ENCODE measurements at regions not wholly inside any gene's neighbourhood (a gene's known extent, or its start where the extent isn't known, plus 50 kb on each side); places are given as distances from the start of the nearest gene placed in this dataset.
"Not testable (repeated sequence)": the region's sequence is repeated elsewhere in the genome, so short reads cannot be mapped to it uniquely, and the experiment has no call there.

DNA sequence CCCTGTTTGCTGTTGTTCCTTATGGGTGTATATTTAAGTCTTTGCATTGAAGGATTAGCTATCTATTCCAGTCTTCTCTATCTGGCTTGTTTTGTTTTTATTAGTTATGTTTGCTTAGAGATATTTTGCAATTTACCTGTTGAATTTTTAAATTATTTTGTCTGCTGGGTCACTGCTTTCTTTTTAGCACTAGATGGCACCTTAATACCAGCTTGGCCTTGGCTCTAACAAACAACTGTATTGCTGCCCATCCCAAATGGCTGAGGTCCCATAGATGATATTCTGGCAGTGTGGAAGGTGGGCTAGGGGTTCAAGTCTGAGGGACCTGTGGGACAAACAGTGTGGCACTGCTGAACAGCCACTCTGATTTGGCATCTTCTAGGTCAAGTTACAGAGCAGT, 144.0 kb upstream of the FBXO33 start:
- no peak overlapping the region for H3K4me3 ChIP-seq (ENCODE audit: low read length)
- no peak for DNase-seq (ENCODE audit: low read depth, low spot score)

GRCh38 chr14:39568809-39569538, 136.7 kb upstream of the FBXO33 start:
- no peak overlapping the region for H3K4me3 ChIP-seq (ENCODE audit: low read length)
- no peak for DNase-seq (ENCODE audit: low read depth, low spot score)

DNA sequence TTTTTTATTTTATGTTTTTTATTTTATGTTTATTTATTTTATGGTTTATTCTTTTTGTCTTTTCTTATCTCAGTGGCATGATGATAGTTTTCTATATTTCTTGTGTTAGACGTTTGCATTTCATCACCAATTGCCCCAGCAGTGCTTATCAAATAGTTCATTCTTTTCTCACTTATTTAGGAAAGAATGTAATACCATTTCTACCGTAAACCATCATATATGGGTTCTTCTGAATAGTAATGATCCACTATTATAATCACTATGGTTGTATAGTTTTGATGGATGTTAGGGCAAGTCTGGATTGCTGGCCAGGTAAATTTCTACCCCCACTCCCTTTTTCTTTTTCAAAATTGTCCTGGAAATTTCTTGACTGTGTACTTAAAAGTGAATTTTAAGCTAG, 134.6 kb upstream of the FBXO33 start:
- H3K4me3 ChIP-seq (ENCODE audit: low read length): no peak overlapping the region
- no peak for DNase-seq (ENCODE audit: low read depth, low spot score)

GRCh38 chr14:39563361-39563760, 131.1 kb upstream of the FBXO33 start:
- H3K4me3 ChIP-seq (ENCODE audit: low read length): no peak overlapping the region
- no peak for DNase-seq (ENCODE audit: low read depth, low spot score)

- no peak for DNase-seq (ENCODE audit: low read depth, low spot score)
- H3K4me3 ChIP-seq (ENCODE audit: low read length): no peak overlapping the region
Measured at GRCh38 chr14:39562175-39562574, 129.9 kb upstream of the FBXO33 start.

DNA sequence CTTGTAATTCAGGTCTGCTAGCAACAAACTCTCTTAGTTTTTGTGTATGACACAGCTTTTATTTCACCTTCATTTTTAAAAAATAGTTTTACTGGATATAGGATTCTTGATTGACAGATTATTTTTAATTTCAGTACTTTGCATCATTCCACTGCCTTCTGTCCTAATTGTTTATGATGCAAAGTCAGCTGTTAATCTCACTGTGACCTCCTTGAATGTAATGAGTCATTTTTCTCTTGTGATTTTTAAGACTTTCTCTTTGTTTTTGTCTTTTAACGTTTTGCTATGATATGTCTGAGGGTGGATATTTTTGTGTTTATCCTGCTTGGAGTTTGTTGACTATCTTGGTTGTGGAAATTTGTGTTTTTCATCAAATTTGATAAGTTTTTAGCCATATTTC, 126.3 kb upstream of the FBXO33 start:
- H3K4me3 ChIP-seq (ENCODE audit: low read length): no peak overlapping the region
- DNase-seq (ENCODE audit: low read depth, low spot score): no peak

DNA sequence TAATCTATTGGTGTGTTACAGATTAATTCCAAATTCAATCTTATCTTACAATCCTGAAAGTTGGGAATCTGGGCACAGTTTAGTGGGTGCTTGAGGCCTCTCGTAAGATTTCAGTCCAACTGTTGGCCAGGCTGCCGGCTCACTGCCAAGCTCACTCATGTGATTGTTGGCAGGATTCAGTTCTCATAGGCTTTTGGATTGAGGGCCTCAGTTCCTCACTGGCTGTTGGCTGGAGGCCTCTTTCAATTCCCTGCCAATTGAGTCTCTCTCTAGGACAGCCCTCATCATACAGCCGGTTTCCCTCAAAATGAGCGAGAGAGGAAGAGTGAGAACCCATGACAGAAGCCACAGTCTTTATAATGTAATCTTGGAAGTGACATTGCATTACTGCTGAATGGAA, 123.5 kb upstream of the FBXO33 start:
- no peak overlapping the region for H3K4me3 ChIP-seq (ENCODE audit: low read length)
- DNase-seq (ENCODE audit: low read depth, low spot score): no peak

- H3K4me3 ChIP-seq (ENCODE audit: low read length): no peak overlapping the region
- no peak for DNase-seq (ENCODE audit: low read depth, low spot score)
Measured at GRCh38 chr14:39554576-39554975, 122.3 kb upstream of the FBXO33 start.

DNA sequence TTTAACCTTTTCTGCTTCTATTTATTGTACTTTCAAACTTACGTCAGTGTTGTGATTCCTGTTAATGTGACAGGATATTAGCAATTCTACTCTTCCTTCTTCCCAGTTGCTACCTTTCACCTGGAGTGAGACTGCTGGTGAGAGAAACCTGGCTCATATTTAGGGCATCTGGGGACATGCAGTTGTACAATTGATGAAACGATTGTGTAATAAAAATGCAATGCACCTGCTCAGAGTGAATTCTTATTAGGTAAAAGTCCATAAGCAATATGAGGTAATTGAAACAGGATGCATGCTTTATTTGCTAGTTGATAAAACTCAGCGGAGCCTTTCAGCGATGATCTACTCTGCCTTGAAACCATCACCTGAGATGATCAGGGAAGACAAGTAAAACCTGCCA, 116.1 kb upstream of the FBXO33 start:
- no peak overlapping the region for H3K4me3 ChIP-seq (ENCODE audit: low read length)
- DNase-seq (ENCODE audit: low read depth, low spot score): no peak

GRCh38 chr14:39547845-39548244, 115.6 kb upstream of the FBXO33 start:
- H3K4me3 ChIP-seq (ENCODE audit: low read length): no peak overlapping the region
- no peak for DNase-seq (ENCODE audit: low read depth, low spot score)

DNA sequence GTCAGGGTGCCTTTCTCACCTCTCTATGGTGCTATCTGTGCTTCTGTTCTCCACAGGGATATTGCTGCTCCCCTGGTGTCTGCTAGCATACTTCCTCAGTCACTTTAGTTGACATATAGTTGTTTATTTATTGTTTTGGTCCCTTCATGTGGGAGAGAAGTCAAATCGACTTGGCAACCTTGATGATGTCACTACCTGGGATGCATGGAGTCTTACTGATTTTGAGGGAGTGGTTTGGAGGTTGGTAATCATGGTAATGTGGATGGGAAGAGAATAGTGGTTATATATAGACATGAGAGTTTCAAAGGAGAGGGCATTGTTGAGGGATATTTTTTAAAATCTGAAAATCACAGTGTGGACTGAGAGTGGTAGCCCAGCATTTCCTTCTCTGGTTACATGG, 73.6 kb upstream of the FBXO33 start:
- no peak for DNase-seq (ENCODE audit: low read depth, low spot score)

DNA sequence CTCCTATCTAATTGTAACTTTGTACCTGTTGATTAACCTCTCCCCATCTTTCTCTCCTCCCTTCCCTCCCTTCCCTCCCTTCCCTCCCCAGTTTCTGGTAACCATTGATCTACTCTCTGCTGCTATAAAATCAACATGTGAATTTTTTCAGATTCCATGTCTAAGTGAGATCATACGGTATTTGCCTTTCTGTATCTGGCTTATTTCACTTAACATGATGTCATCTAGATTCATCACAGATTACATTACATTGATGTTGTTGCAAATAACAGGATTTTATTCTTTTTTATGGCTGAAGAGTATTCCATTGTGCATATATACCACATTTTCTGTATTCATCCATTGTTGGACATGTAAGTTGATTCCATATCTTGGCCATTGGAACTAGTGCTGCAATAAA, 68.0 kb upstream of the FBXO33 start:
- no peak for DNase-seq (ENCODE audit: low read depth, low spot score)
- H3K4me3 ChIP-seq (ENCODE audit: low read length): no peak overlapping the region

More for the DNA sequence above, 73.6 kb upstream of the FBXO33 start:
- H3K4me3 ChIP-seq (ENCODE audit: low read length): no peak overlapping the region

GRCh38 chr14:39499514-39499913, 67.3 kb upstream of the FBXO33 start:
- no peak overlapping the region for H3K4me3 ChIP-seq (ENCODE audit: low read length)
- DNase-seq (ENCODE audit: low read depth, low spot score): no peak

- H3K4me3 ChIP-seq (ENCODE audit: low read length); DNase-seq (ENCODE audit: low read depth, low spot score): not testable (repeated sequence)
Measured at GRCh38 chr14:39497677-39498076, 65.4 kb upstream of the FBXO33 start.

GRCh38 chr14:39492267-39492666, 60.0 kb upstream of the FBXO33 start:
- H3K4me3 ChIP-seq (ENCODE audit: low read length): no peak overlapping the region
- DNase-seq (ENCODE audit: low read depth, low spot score): no peak

DNA sequence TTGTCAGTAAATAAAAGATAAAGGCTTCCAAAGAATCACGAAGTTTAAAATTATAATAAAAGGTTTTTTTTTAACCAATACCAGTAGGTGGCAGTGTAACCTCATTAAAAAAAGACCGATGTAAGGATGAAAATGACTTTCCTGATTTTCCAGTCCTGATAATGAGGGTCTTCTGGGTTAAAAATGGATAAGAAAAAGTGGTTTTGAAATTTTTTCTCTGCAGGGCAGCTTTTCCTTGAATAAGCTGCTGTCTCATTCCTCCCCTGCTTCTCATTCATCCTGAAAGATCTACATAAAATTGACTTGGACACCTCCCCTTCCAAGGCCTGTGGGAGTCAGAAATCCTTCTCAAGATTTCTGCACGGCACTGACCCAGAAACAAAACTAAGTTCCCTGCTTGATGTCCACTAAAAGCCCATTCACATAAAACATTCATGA, 58.9 kb upstream of the FBXO33 start:
- peak; percentile 27 for DNase-seq (ENCODE audit: low read depth, low spot score)
- H3K4me3 ChIP-seq (ENCODE audit: low read length): no peak overlapping the region

DNA sequence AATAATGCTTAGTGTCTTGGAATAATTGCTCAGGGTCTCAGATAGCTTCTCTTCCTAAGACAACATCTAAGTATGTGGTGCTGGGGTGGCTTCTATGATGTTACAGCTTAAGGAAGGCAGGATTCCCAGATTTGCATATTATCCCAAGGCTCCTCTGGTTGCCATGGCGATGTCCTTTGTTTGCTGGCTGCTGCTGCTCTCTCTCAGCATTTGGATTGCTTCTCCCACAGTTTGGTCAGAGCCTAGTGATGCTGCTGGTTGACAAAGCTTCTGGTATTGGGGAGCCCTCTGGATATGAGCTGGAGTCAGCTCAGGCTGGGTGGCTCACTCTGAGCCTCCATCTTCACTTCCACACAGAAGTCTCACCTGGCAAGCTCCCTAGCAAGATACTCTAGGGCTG, 56.4 kb upstream of the FBXO33 start:
- no peak overlapping the region for H3K4me3 ChIP-seq (ENCODE audit: low read length)
- no peak for DNase-seq (ENCODE audit: low read depth, low spot score)

- DNase-seq (ENCODE audit: low read depth, low spot score): no peak
- no peak overlapping the region for H3K4me3 ChIP-seq (ENCODE audit: low read length)
Measured at GRCh38 chr14:39483682-39484081, 51.4 kb upstream of the FBXO33 start.
